Heart right ventricle (tissue), 16 donors: ENCODE measurements at regions not wholly inside any gene's neighbourhood (a gene's known extent, or its start where the extent isn't known, plus 50 kb on each side); places are given as distances from the start of the nearest gene placed in this dataset.

ENCODE experiments used
- ATAC-seq, 8 donors: fragments of 200-7000 bp; cut with Tn5 transposase; one replicate each; pipeline ENCODE4 v1.9.1; 2020; ENCODE audit warnings: mild to moderate bottlenecking in 8 of 8, moderate library complexity in 8 of 8, moderate number of reproducible peaks in 1 of 8
- DNase-seq, 2 donors: peaks; one replicate each; pipeline ENCODE4 v3.0.0-alpha.2; 2020
- H3K27ac ChIP-seq, 10 donors: fragments of 200-600 bp; sonication (generic) in 2 of 10; one replicate each; pipeline versions ENCODE4 v1.5.0 to v1.8.0; 2020 to 2022; ENCODE audit warnings: mild to moderate bottlenecking in 3 of 10
- H3K27me3 ChIP-seq, 7 donors: fragments of 200-600 bp; one replicate each; pipeline ENCODE4 v1.8.0; 2021 to 2022; ENCODE audit warnings: mild to moderate bottlenecking in 2 of 7
- H3K36me3 ChIP-seq, 9 donors: fragments of 200-600 bp; sonication (generic) in 1 of 9; one replicate each; pipeline versions ENCODE4 v1.5.0 to v1.8.0; 2020 to 2022; ENCODE audit warnings: mild to moderate bottlenecking in 2 of 9
- H3K4me1 ChIP-seq, 9 donors: fragments of 200-600 bp; sonication (generic) in 1 of 9; one replicate each; pipeline versions ENCODE4 v1.5.0 to v1.8.0; 2020 to 2022; ENCODE audit warnings: mild to moderate bottlenecking in 4 of 9
- H3K4me3 ChIP-seq, 10 donors: fragments of 200-600 bp; sonication (generic) in 2 of 10; one replicate each; pipeline versions ENCODE4 v1.5.0 to v1.8.0; 2020 to 2022; ENCODE audit warnings: mild to moderate bottlenecking in 7 of 10, moderate library complexity in 2 of 10
- H3K9me3 ChIP-seq, 11 donors: fragments of 200-600 bp in 10 of 11; sonication (generic) in 2 of 11; one replicate each; pipeline versions ENCODE4 v1.5.0 to v1.8.0; 2013 to 2022; ENCODE audit warnings: mild to moderate bottlenecking in 2 of 11, control low read depth in 1 of 11, moderate library complexity in 1 of 11
- CTCF ChIP-seq, 9 donors: fragments of 200-600 bp; sonication (generic) in 2 of 9; IDR thresholded peaks; one replicate each; pipeline versions ENCODE4 v1.5.0 to v1.8.0; 2021 to 2022; ENCODE audit warnings: antibody characterized with exemption in 9 of 9, mild to moderate bottlenecking in 5 of 9, moderate library complexity in 1 of 9
- WGBS, 2 donors: extraction: QIAGEN DNeasy Blood & Tissue Kit; methylation state at CpG; one replicate each; pipeline ENCODE4 v1.1.7; 2013; ENCODE audit warnings: inconsistent platforms in 1 of 2; 5-methylcytosine and 5-hydroxymethylcytosine counted together
- intact Hi-C, 10 donors: fragments of 100-400 bp; cut with DNase I; formaldehyde crosslinking; loops; one replicate each; pipeline versions ENCODE4 v1.11.1 to v1.14.2; 2022
- donor health status: Arrhythmogenic right ventricular cardiomyopathy.
- donor health status: ischemic (EF 13 %, LVEDD 7.1; RV severe dilation, severe dysfunction).
- donor health status: healthy with polysubstance abuse.
- donor health status: DM: no; HTN: yes; CAD: no.
- donor health status: DM: no; HTN: no; CAD: no.
- donor health status: ischemic (EF 25% LVEDD 6.9; RV normal size, moderate dysfunction).
- donor health status: ischemic (EF 25% LVEDD 5.7; RV mildly dilated, moderate dysfunction).
- donor health status: healthy.
- donor health status: DM: yes; HTN: yes; CAD: no.
- donor health status: Ischemic cardiomyopathy.
- donor health status: ischemic (EF 35%, LVEDD 5.7; RV mildly dilated, moderate dysfunction).
- donor health status: nonischemic (EF 11% LVEDD 7.7; RV severe dilation, severe dysfunction).
- donor health status: DM: yes; HTN: yes; CAD: no.
- donor health status: PGD.
- donor health status: ischemic (EF 29% LVEDD 5.4; RV normal size, mild dysfunction).
- donor health status: nonischemic (EF 23%, LVEDD 6.1; RV moderate dilation, normal function).

GRCh38 chr17:34151102-34151501, 104.0 kb upstream of the CCL2 start:
- no peak for TF ChIP-seq CTCF (IDR thresholded peaks at IDR 0.05)
- peaks cover 0 to 61% (median 47%) of the 10 kb centered on the region in 7 donors for H3K27me3 ChIP-seq
- intact Hi-C loops = no loop called here

GRCh38 chr17:34153991-34154390, 101.1 kb upstream of the CCL2 start:
- no peak for TF ChIP-seq CTCF (IDR thresholded peaks at IDR 0.05)
- H3K36me3 ChIP-seq = no peaks in the 10 kb centered on the region
- WGBS, 2 donors = 71 to 75% methylated on average over 6 of the region's 6 CpGs
- no peak overlapping the region for H3K27ac ChIP-seq
- intact Hi-C loops = no loop called here
- H3K27me3 ChIP-seq = peaks cover 0 to 73% (median 58%) of the 10 kb centered on the region in 7 donors
- H3K9me3 ChIP-seq = peaks cover 0 to 8% (median 0%) of the 10 kb centered on the region in 11 donors
- ATAC-seq (no peak), DNase-seq (no peak)
- H3K4me3 ChIP-seq = no peak overlapping the region
- H3K4me1 ChIP-seq = peaks cover 0 to 8% (median 6%) of the 10 kb centered on the region in 9 donors

More at GRCh38 chr17:34151102-34151501, 104.0 kb upstream of the CCL2 start:
- H3K4me1 ChIP-seq = no peaks in the 10 kb centered on the region
- DNase-seq (no peak), ATAC-seq (peak in 1 of 8 donors; percentile 31)
- no peaks in the 10 kb centered on the region for H3K36me3 ChIP-seq
- H3K4me3 ChIP-seq = no peak overlapping the region
- no peaks in the 10 kb centered on the region for H3K9me3 ChIP-seq
- WGBS, 2 donors = 46 to 48% methylated on average over 2 of the region's 2 CpGs
- H3K27ac ChIP-seq = no peak overlapping the region

GRCh38 chr17:34154961-34155730, 99.9 kb upstream of the CCL2 start:
- Histone ChIP-seq H3K27ac (no peak overlapping the region), H3K27me3 (peaks cover 0 to 73% (median 62%) of the 10 kb centered on the region in 7 donors), H3K36me3 (no peaks in the 10 kb centered on the region), H3K9me3 (peaks cover 0 to 8% (median 0%) of the 10 kb centered on the region in 11 donors), H3K4me1 (peaks cover 0 to 8% (median 6%) of the 10 kb centered on the region in 9 donors), H3K4me3 (no peak overlapping the region)
- no peak for TF ChIP-seq CTCF (IDR thresholded peaks at IDR 0.05)
- no peak for DNase-seq
- intact Hi-C loops = no loop called here
- WGBS, 2 donors = 44 to 49% methylated on average over 23 of the region's 23 CpGs
- ATAC-seq = peak in 1 of 8 donors; percentile 12

- H3K9me3 ChIP-seq = peaks cover 0 to 8% (median 0%) of the 10 kb centered on the region in 11 donors
- H3K36me3 ChIP-seq = no peaks in the 10 kb centered on the region
- 86 to 88% methylated on average over 7 of the region's 7 CpGs for WGBS, 2 donors
- no peak overlapping the region for H3K27ac ChIP-seq
- DNase-seq (no peak), ATAC-seq (no peak)
- intact Hi-C loops = no loop called here
- no peak overlapping the region for H3K4me3 ChIP-seq
- H3K4me1 ChIP-seq = peaks cover 0 to 8% (median 6%) of the 10 kb centered on the region in 9 donors
- no peak for TF ChIP-seq CTCF (IDR thresholded peaks at IDR 0.05)
- H3K27me3 ChIP-seq = peaks cover 0 to 74% (median 64%) of the 10 kb centered on the region in 7 donors
These were observed 99.1 kb upstream of the CCL2 start for GRCh38 chr17:34155947-34156346.
